Left ventricle myocardium inferior (tissue), 1 donor: ENCODE measurements at regions not wholly inside any gene's neighbourhood (a gene's known extent, or its start where the extent isn't known, plus 50 kb on each side); places are given as distances from the start of the nearest gene placed in this dataset.

Experiments
- DNase-seq: peaks from one replicate; pipeline ENCODE4 v3.0.0-alpha.2; 2020
- H3K27ac ChIP-seq: fragments of 200-600 bp; replicated peaks from 2 replicates; pipeline ENCODE4 v1.8.0; 2021
- H3K27me3 ChIP-seq: fragments of 200-600 bp; 2 replicates; pipeline ENCODE4 v1.8.0; 2021; ENCODE audit warnings: low read depth
- H3K36me3 ChIP-seq: fragments of 200-600 bp; 2 replicates; pipeline ENCODE4 v1.8.0; 2021
- H3K4me1 ChIP-seq: fragments of 200-600 bp; 2 replicates; pipeline ENCODE4 v1.8.0; 2021
- H3K4me3 ChIP-seq: fragments of 200-600 bp; 2 replicates; pipeline ENCODE4 v1.8.0; 2021; ENCODE audit warnings: mild to moderate bottlenecking, moderate library complexity
- H3K9me3 ChIP-seq: fragments of 200-600 bp; replicated peaks from 2 replicates; pipeline ENCODE4 v1.8.0; 2021
- CTCF ChIP-seq: fragments of 200-600 bp; IDR thresholded peaks from 2 replicates; pipeline ENCODE4 v1.8.0; 2021; ENCODE audit warnings: antibody characterized with exemption, mild to moderate bottlenecking, borderline replicate concordance
- intact Hi-C: fragments of 100-400 bp; cut with micrococcal nuclease; formaldehyde crosslinking; loops from one replicate; pipeline ENCODE4 v1.11.0; 2022
- donor health status: DM: no; HTN: yes; CAD: no; lungs with severe emphysema.

DNA sequence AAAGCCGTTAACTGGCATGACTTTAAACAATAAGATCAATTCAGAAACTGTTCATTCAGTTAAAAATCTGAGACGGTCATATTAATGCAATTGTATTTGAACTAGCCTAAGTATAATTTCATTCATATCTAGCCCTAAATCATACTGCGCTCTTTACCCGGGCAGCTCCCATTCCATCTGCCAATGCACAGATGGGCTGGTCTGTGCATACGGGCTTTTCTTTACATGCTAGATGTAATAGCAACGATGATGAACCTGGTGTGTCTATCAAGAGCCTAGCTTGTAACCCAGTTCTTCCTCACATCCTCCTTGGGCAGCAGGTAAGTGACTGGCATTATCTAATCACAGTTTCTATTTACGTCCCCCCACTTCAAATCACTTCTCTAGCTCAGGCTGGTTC, 631.5 kb upstream of the KLHL29 start:
- intact Hi-C loops: no loop called here
- no peaks in the 10 kb centered on the region for H3K9me3 ChIP-seq
- no peak overlapping the region for H3K27ac ChIP-seq
- peaks cover 11% of the 10 kb centered on the region for H3K27me3 ChIP-seq
- TF ChIP-seq CTCF: no peak
- DNase-seq: no peak
- no peaks in the 10 kb centered on the region for H3K4me1 ChIP-seq
- no peak overlapping the region for H3K4me3 ChIP-seq
- no peaks in the 10 kb centered on the region for H3K36me3 ChIP-seq

GRCh38 chr2:22756276-22757043, 628.5 kb upstream of the KLHL29 start:
- Histone ChIP-seq H3K36me3 (no peaks in the 10 kb centered on the region), H3K27me3 (peaks cover 15% of the 10 kb centered on the region), H3K4me3 (no peak overlapping the region), H3K27ac (no peak overlapping the region), H3K4me1 (no peaks in the 10 kb centered on the region), H3K9me3 (no peaks in the 10 kb centered on the region)
- no peak for TF ChIP-seq CTCF
- intact Hi-C loops: no loop called here
- DNase-seq: no peak

GRCh38 chr2:22769497-22769896, 615.5 kb upstream of the KLHL29 start:
- no peak overlapping the region for H3K4me3 ChIP-seq
- intact Hi-C loops: no loop called here
- H3K9me3 ChIP-seq: peaks cover 10% of the 10 kb centered on the region
- H3K27me3 ChIP-seq: peaks cover 2% of the 10 kb centered on the region
- no peaks in the 10 kb centered on the region for H3K36me3 ChIP-seq
- no peak for DNase-seq
- TF ChIP-seq CTCF: no peak
- H3K27ac ChIP-seq: no peak overlapping the region
- no peaks in the 10 kb centered on the region for H3K4me1 ChIP-seq

DNA sequence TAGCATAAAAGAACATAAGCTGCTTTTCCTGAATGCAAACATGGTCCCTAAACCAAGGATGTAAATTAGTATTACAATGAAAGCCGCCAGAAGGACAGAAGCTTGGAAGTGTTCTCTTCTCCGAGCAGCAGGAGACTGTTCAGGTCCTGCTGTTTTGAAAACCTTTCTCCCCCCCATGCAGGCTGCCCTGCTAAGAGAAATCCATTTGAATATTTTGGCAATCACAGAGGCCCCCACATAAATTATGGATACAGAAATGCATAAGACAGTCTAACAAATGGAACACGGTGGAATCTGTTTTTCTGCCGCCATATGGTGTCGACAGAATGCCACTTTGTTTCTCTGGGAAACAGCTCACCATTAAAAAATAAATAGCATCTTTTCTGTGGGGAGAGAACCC, 600.4 kb upstream of the KLHL29 start:
- no peak overlapping the region for H3K4me3 ChIP-seq
- no peaks in the 10 kb centered on the region for H3K4me1 ChIP-seq
- peaks cover 3% of the 10 kb centered on the region for H3K27me3 ChIP-seq
- no peaks in the 10 kb centered on the region for H3K9me3 ChIP-seq
- intact Hi-C loops: no loop called here
- no peak overlapping the region for H3K27ac ChIP-seq
- no peak for DNase-seq
- TF ChIP-seq CTCF: no peak
- no peaks in the 10 kb centered on the region for H3K36me3 ChIP-seq

DNA sequence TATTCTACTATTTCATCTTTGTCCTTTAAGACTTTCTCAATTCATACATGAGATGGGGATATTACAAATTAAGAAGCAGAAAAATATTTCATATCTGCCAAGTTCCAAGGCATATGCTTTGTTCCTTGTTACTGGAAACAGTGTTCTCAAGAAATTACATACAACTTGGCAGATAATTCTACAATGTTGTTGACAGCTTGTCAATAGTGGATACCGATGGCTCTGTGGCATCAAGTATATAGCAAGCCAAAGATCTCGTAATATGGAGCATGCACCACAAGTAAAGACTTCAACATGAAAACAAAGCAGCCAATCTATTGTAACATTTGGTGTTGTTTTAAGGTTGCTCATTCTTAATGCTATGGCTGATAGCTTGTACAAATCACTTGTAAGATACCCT, 598.2 kb upstream of the KLHL29 start:
- no peak for TF ChIP-seq CTCF
- no peak for DNase-seq
- H3K36me3 ChIP-seq: no peaks in the 10 kb centered on the region
- H3K27ac ChIP-seq: no peak overlapping the region
- intact Hi-C loops: no loop called here
- H3K4me3 ChIP-seq: no peak overlapping the region
- H3K27me3 ChIP-seq: peaks cover 8% of the 10 kb centered on the region
- no peaks in the 10 kb centered on the region for H3K4me1 ChIP-seq
- no peaks in the 10 kb centered on the region for H3K9me3 ChIP-seq
